GM23248 (cell line): ENCODE measurements at regions not wholly inside any gene's neighbourhood (a gene's known extent, or its start where the extent isn't known, plus 50 kb on each side); places are given as distances from the start of the nearest gene placed in this dataset.

Experiments used
- EZH2 ChIP-seq: fragments of 200-600 bp; sonication (generic); IDR thresholded peaks from 2 replicates; pipeline ENCODE4 v1.6.1; 2018; ENCODE audit warnings: antibody characterized with exemption, mild to moderate bottlenecking; ENCODE audit not compliant: insufficient read depth, poor library complexity, severe bottlenecking
- EZH2phosphoT487 ChIP-seq: fragments of 200-600 bp; sonication (generic); IDR thresholded peaks from 2 replicates; pipeline ENCODE4 v1.6.1; 2018; ENCODE audit warnings: antibody characterized with exemption, moderate library complexity, mild to moderate bottlenecking, low read depth; ENCODE audit not compliant: insufficient read depth

DNA sequence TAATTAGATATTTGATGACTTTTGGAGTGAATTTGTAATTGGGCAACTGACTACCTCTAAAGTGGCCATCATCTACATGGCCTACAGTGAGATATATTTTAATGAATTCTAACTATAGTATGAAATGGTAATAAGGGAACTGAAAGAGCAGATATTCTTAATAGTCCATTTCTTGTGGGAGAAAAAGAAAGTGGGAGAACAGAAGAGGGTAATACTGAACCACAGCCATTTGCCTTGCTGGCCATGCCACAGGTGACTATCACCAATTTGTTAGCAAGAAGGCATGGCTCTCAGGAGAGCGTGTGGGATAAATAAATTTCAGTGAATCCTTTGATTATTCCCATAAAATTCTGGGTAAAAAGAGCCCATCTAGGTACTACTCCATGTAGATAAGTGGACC lies 1074.0 kb upstream of the MAP3K7 start:
- TF ChIP-seq EZH2phosphoT487 (no peak), EZH2 (no peak)
